ENCODE measurements at regions not wholly inside any gene's neighbourhood (a gene's known extent, or its start where the extent isn't known, plus 50 kb on each side); places are given as distances from the start of the nearest gene placed in this dataset.

DNA sequence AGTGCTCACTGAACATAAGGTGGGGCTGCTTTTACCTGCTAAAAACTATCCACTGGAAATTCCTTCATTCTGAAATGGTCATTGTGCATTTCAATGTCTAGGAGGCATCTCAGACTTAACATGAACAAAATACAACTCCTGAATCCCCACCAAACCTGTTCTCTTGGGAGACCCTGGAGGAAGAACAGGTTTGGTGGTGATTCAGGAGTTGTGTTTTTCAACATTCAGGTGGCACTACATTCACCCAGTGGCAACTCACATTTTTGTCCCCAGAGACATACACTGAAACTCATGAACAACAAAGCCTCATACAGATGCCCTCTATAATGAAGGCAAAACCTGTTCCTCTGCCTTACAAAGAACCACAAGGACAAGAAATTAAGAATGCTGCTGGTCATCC is 64.3 kb upstream of the CYP2D6 start:
- TF ChIP-seq, protein P1, sequence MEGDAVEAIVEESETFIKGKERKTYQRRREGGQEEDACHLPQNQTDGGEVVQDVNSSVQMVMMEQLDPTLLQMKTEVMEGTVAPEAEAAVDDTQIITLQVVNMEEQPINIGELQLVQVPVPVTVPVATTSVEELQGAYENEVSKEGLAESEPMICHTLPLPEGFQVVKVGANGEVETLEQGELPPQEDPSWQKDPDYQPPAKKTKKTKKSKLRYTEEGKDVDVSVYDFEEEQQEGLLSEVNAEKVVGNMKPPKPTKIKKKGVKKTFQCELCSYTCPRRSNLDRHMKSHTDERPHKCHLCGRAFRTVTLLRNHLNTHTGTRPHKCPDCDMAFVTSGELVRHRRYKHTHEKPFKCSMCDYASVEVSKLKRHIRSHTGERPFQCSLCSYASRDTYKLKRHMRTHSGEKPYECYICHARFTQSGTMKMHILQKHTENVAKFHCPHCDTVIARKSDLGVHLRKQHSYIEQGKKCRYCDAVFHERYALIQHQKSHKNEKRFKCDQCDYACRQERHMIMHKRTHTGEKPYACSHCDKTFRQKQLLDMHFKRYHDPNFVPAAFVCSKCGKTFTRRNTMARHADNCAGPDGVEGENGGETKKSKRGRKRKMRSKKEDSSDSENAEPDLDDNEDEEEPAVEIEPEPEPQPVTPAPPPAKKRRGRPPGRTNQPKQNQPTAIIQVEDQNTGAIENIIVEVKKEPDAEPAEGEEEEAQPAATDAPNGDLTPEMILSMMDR (IDR thresholded peaks at IDR 0.05; ENCODE audit: borderline replicate concordance): no peak
- intact Hi-C loops (cut with micrococcal nuclease): no loop called here

DNA sequence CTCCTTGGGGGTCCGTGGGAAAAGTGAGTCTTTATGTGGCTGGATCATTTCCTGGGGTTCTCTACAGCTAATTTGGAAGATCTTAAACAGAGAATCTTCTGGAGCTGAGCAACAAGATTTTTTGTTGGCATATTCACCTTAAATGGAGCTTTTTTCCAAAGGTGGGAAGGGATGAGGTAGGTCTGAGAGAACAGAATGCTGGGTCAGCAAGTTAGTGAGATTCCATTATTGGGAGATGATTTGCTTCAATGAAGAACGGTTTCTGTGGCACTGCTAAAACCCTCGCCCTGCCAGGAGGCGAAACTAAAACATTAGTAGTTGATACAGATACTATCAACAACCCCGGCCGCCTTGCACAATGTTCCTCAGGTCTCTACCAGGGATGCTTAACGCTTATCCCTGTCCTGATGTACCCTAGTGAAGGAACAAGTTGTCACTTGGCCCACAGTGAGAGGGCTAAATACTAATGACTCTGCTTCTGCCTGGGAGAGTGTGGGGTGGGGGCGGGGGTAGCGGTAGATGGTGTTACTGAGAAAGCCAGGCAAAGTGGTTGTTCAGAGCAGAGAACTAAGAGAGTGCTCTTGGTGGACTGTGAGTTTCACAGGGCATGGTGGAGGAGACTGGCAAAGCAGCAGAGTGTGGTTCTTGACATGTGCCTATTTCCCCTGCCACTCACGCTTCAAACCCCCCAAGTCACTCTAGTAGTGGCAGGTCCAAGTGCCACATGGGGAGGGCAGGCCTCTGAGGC is 63.7 kb upstream of the CYP2D6 start:
- H3K9me3 ChIP-seq (replicated peaks): no peaks in the 10 kb centered on the region
- H3K27me3 ChIP-seq (ENCODE audit: low read depth): no peaks in the 10 kb centered on the region
- intact Hi-C loops (cut with micrococcal nuclease): no loop called here
- no peak overlapping the region for H3K4me3 ChIP-seq
- DNase-seq: no peak
- TF ChIP-seq, protein P1 (IDR thresholded peaks at IDR 0.05; ENCODE audit: borderline replicate concordance): no peak
- H3K4me1 ChIP-seq: peaks cover 22% of the 10 kb centered on the region
- no peaks in the 10 kb centered on the region for H3K36me3 ChIP-seq
- no peak overlapping the region for H3K27ac ChIP-seq (replicated peaks)

More for the DNA sequence above, 64.3 kb upstream of the CYP2D6 start:
- no peak for DNase-seq
- H3K4me1 ChIP-seq: peaks cover 22% of the 10 kb centered on the region
- H3K36me3 ChIP-seq: no peaks in the 10 kb centered on the region
- no peak overlapping the region for H3K27ac ChIP-seq (replicated peaks)
- H3K4me3 ChIP-seq: no peak overlapping the region
- H3K27me3 ChIP-seq (ENCODE audit: low read depth): no peaks in the 10 kb centered on the region
- no peaks in the 10 kb centered on the region for H3K9me3 ChIP-seq (replicated peaks)

DNA sequence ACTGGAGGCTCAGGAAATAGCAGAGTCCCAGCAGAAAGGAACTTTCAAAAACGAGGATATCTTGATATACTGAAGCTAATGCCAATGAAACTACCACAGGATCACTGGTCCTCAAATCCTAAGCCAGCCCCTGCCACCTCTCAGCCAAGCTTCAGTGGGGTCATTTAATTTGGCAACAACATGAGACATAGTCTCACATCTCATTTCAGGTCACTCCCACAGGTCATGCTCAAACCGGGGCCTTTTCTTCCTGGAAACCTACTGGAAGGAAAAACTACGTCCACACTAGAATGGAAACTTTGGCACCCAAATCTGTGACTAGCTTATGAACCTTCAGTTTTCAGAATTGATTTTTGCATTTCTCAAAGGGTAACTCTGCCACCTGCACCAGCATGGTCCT is 61.9 kb upstream of the CYP2D6 start:
- no peak for DNase-seq
- Histone ChIP-seq H3K27me3 (ENCODE audit: low read depth) (no peaks in the 10 kb centered on the region), H3K9me3 (replicated peaks) (no peaks in the 10 kb centered on the region), H3K4me1 (peaks cover 22% of the 10 kb centered on the region), H3K4me3 (no peak overlapping the region), H3K27ac (replicated peaks) (no peak overlapping the region), H3K36me3 (no peaks in the 10 kb centered on the region)
- TF ChIP-seq, protein P1 (IDR thresholded peaks at IDR 0.05; ENCODE audit: borderline replicate concordance): no peak
- intact Hi-C loops (cut with micrococcal nuclease): no loop called here

DNA sequence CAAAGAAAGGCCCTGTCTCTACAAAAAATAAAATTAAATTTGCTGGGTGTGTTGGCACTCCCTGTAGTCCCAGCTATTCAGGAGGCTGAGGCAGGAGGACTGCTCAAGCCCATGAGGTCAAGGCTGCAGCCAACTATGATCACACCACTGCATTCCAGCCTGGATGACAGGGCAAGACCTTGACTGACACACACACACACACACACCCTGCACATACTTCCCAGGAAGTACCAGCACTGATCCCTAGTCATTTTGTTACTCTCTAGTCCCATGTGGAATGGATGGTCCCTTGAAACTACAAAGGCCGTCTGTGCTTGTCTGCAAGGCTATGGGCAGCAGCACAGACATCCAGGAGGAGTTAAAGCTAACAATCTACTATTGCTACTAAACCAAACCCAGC is 59.7 kb upstream of the CYP2D6 start:
- H3K27ac ChIP-seq (replicated peaks): no peak overlapping the region
- no peaks in the 10 kb centered on the region for H3K27me3 ChIP-seq (ENCODE audit: low read depth)
- peaks cover 10% of the 10 kb centered on the region for H3K4me1 ChIP-seq
- no peaks in the 10 kb centered on the region for H3K9me3 ChIP-seq (replicated peaks)
- no peak for DNase-seq
- no peak overlapping the region for H3K4me3 ChIP-seq
- intact Hi-C loops (cut with micrococcal nuclease): no loop called here
- TF ChIP-seq, protein P1 (IDR thresholded peaks at IDR 0.05; ENCODE audit: borderline replicate concordance): no peak
- H3K36me3 ChIP-seq: no peaks in the 10 kb centered on the region

DNA sequence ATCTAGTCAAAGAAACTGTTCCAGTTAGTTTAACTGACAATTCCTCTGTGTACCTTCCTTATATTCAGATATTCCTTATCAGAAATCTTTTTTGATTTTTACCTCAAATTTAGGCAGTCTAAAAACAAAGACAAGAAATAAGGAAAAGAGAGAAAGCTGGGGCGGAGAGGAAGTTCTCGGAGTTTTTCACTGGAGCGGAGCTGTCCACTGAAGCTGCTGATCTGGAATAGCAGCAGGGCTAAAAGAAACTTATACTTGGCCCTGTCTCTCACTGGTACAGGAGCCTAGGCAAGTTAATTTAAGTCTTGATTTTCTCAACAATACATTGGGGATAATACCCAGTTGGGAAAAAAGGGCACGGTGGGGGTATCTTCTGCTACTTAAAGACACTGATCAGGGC is 59.2 kb upstream of the CYP2D6 start:
- no peak overlapping the region for H3K4me3 ChIP-seq
- peaks cover 10% of the 10 kb centered on the region for H3K4me1 ChIP-seq
- H3K9me3 ChIP-seq (replicated peaks): no peaks in the 10 kb centered on the region
- DNase-seq: no peak
- no peak overlapping the region for H3K27ac ChIP-seq (replicated peaks)
- intact Hi-C loops (cut with micrococcal nuclease): no loop called here
- TF ChIP-seq, protein P1 (IDR thresholded peaks at IDR 0.05; ENCODE audit: borderline replicate concordance): no peak
- H3K36me3 ChIP-seq: no peaks in the 10 kb centered on the region
- H3K27me3 ChIP-seq (ENCODE audit: low read depth): no peaks in the 10 kb centered on the region
